ENCODE measurements at regions not wholly inside any gene's neighbourhood (a gene's known extent, or its start where the extent isn't known, plus 50 kb on each side); places are given as distances from the start of the nearest gene placed in this dataset.

GRCh38 chr10:133035952-133036351 is 51.8 kb upstream of the ADGRA1 start:
- Mint-ChIP-seq H3K9me3 (ENCODE audit: low read depth) (no peaks in the 10 kb centered on the region), H3K4me1 (ENCODE audit: low read depth) (no peaks in the 10 kb centered on the region), H3K4me3 (ENCODE audit: low read depth) (no peak overlapping the region), H3K27me3 (peaks cover 32% of the 10 kb centered on the region), H3K36me3 (ENCODE audit: insufficient read depth) (no peaks in the 10 kb centered on the region), H3K27ac (no peak overlapping the region)
- no peak for DNase-seq (ENCODE audit: low spot score, unreplicated experiment)
- TF ChIP-seq CTCF (IDR thresholded peaks at IDR 0.05; ENCODE audit: unreplicated experiment) = no peak

- peaks cover 39% of the 10 kb centered on the region for H3K27me3 Mint-ChIP-seq
- no peak for TF ChIP-seq CTCF (IDR thresholded peaks at IDR 0.05; ENCODE audit: unreplicated experiment)
- H3K27ac Mint-ChIP-seq = no peak overlapping the region
- no peaks in the 10 kb centered on the region for H3K36me3 Mint-ChIP-seq (ENCODE audit: insufficient read depth)
- no peak overlapping the region for H3K4me3 Mint-ChIP-seq (ENCODE audit: low read depth)
- no peak for DNase-seq (ENCODE audit: low spot score, unreplicated experiment)
- no peaks in the 10 kb centered on the region for H3K9me3 Mint-ChIP-seq (ENCODE audit: low read depth)
- no peaks in the 10 kb centered on the region for H3K4me1 Mint-ChIP-seq (ENCODE audit: low read depth)
Measured at GRCh38 chr10:133034762-133035161, 53.0 kb upstream of the ADGRA1 start.

- no peak for TF ChIP-seq CTCF (IDR thresholded peaks at IDR 0.05; ENCODE audit: unreplicated experiment)
- Mint-ChIP-seq H3K9me3 (ENCODE audit: low read depth) (no peaks in the 10 kb centered on the region), H3K27me3 (peaks cover 39% of the 10 kb centered on the region), H3K4me3 (ENCODE audit: low read depth) (no peak overlapping the region), H3K4me1 (ENCODE audit: low read depth) (no peaks in the 10 kb centered on the region), H3K36me3 (ENCODE audit: insufficient read depth) (no peaks in the 10 kb centered on the region), H3K27ac (no peak overlapping the region)
- DNase-seq (ENCODE audit: low spot score, unreplicated experiment) = no peak
Measured at GRCh38 chr10:133034092-133034491, 53.6 kb upstream of the ADGRA1 start.

GRCh38 chr10:133033742-133034048 is 54.0 kb upstream of the ADGRA1 start:
- H3K27ac Mint-ChIP-seq = no peak overlapping the region
- TF ChIP-seq CTCF (IDR thresholded peaks at IDR 0.05; ENCODE audit: unreplicated experiment) = no peak
- no peaks in the 10 kb centered on the region for H3K36me3 Mint-ChIP-seq (ENCODE audit: insufficient read depth)
- no peak for DNase-seq (ENCODE audit: low spot score, unreplicated experiment)
- H3K4me1 Mint-ChIP-seq (ENCODE audit: low read depth) = no peaks in the 10 kb centered on the region
- H3K9me3 Mint-ChIP-seq (ENCODE audit: low read depth) = no peaks in the 10 kb centered on the region
- no peak overlapping the region for H3K4me3 Mint-ChIP-seq (ENCODE audit: low read depth)
- H3K27me3 Mint-ChIP-seq = peaks cover 38% of the 10 kb centered on the region

- Mint-ChIP-seq H3K4me3 (ENCODE audit: low read depth) (no peak overlapping the region), H3K27ac (no peak overlapping the region), H3K4me1 (ENCODE audit: low read depth) (no peaks in the 10 kb centered on the region), H3K9me3 (ENCODE audit: low read depth) (no peaks in the 10 kb centered on the region), H3K36me3 (ENCODE audit: insufficient read depth) (no peaks in the 10 kb centered on the region), H3K27me3 (peaks cover 36% of the 10 kb centered on the region)
- no peak for DNase-seq (ENCODE audit: low spot score, unreplicated experiment)
- no peak for TF ChIP-seq CTCF (IDR thresholded peaks at IDR 0.05; ENCODE audit: unreplicated experiment)
Measured at GRCh38 chr10:133032976-133033741, 54.6 kb upstream of the ADGRA1 start.
